GM23338 (cell line): ENCODE measurements at regions not wholly inside any gene's neighbourhood (a gene's known extent, or its start where the extent isn't known, plus 50 kb on each side); places are given as distances from the start of the nearest gene placed in this dataset.

ENCODE experiments used
- ATAC-seq: fragments of 200-7000 bp; cut with Tn5 transposase; 3 replicates; pipeline ENCODE4 v1.9.1; 2020
- DNase-seq: peaks from one replicate; pipeline ENCODE4 v3.0.0-alpha.2; 2015; ENCODE audit warnings: low spot score
- H2AFZ ChIP-seq: fragments of 200-600 bp; sonication (generic); 2 replicates; pipeline ENCODE4 v1.8.0; 2016; ENCODE audit warnings: antibody characterized with exemption, mild to moderate bottlenecking, moderate library complexity
- H3F3A ChIP-seq: fragments of 200-600 bp; sonication (generic); replicated peaks from 2 replicates; pipeline ENCODE4 v1.8.0; 2017; ENCODE audit warnings: antibody characterized with exemption, mixed run types, low read depth
- H3K27ac ChIP-seq: fragments of 200-600 bp; sonication (generic); 2 replicates; pipeline ENCODE4 v1.6.1; 2016; ENCODE audit warnings: low read depth
- H3K27me3 ChIP-seq: fragments of 200-600 bp; sonication (generic); 2 replicates; pipeline ENCODE4 v1.8.0; 2016; ENCODE audit warnings: mild to moderate bottlenecking, mixed run types, moderate library complexity; ENCODE audit not compliant: insufficient read depth
- H3K36me3 ChIP-seq: fragments of 200-600 bp; sonication (generic); 2 replicates; pipeline ENCODE4 v1.8.0; 2016; ENCODE audit warnings: mild to moderate bottlenecking; ENCODE audit not compliant: insufficient read depth
- H3K4me1 ChIP-seq: fragments of 200-600 bp; sonication (generic); 2 replicates; pipeline ENCODE4 v1.8.0; 2016; ENCODE audit warnings: mild to moderate bottlenecking, moderate library complexity; ENCODE audit not compliant: insufficient read depth
- H3K4me2 ChIP-seq: fragments of 200-600 bp; sonication (generic); 2 replicates; pipeline ENCODE4 v1.7.1; 2017; ENCODE audit warnings: mixed run types
- H3K4me3 ChIP-seq: fragments of 200-600 bp; sonication (generic); 2 replicates; pipeline ENCODE4 v1.6.1; 2016; ENCODE audit warnings: mixed run types
- H3K79me2 ChIP-seq: fragments of 200-600 bp; sonication (generic); replicated peaks from 2 replicates; pipeline ENCODE4 v1.8.0; 2017; ENCODE audit warnings: mild to moderate bottlenecking; ENCODE audit not compliant: insufficient read depth
- H3K9me2 ChIP-seq: fragments of 200-600 bp; sonication (generic); 2 replicates; pipeline ENCODE4 v1.8.0; 2017; ENCODE audit not compliant: insufficient read depth
- H4K20me1 ChIP-seq: fragments of 200-600 bp; sonication (generic); replicated peaks from 2 replicates; pipeline ENCODE4 v1.8.0; 2017; ENCODE audit warnings: mild to moderate bottlenecking; ENCODE audit not compliant: insufficient read depth
- H3K27ac Mint-ChIP-seq: 2 replicates; pipeline ENCODE4 v1.8.0; 2020; ENCODE audit warnings: inconsistent platforms, mild to moderate bottlenecking, moderate library complexity, mixed read lengths
- H3K27me3 Mint-ChIP-seq: 3 replicates; pipeline ENCODE4 v1.8.0; 2022; ENCODE audit warnings: low read depth, mild to moderate bottlenecking, moderate library complexity, mixed read lengths, inconsistent platforms; ENCODE audit not compliant: insufficient read depth, poor library complexity
- H3K36me3 Mint-ChIP-seq: 3 replicates; pipeline ENCODE4 v1.8.0; 2021; ENCODE audit warnings: low read depth, mild to moderate bottlenecking, inconsistent platforms, moderate library complexity, mixed read lengths
- H3K4me1 Mint-ChIP-seq: 3 replicates; pipeline ENCODE4 v1.8.0; 2020; ENCODE audit warnings: mild to moderate bottlenecking, inconsistent platforms, mixed read lengths
- H3K4me3 Mint-ChIP-seq: 3 replicates; pipeline ENCODE4 v1.8.0; 2021; ENCODE audit warnings: moderate library complexity, mild to moderate bottlenecking, inconsistent platforms, mixed read lengths
- H3K9me3 Mint-ChIP-seq: 3 replicates; pipeline ENCODE4 v1.8.0; 2020; ENCODE audit warnings: moderate library complexity, mild to moderate bottlenecking, inconsistent platforms, mixed read lengths
- CREB1 ChIP-seq: fragments of 250-450 bp; sonication (Bioruptor Pico); IDR thresholded peaks from 2 replicates; pipeline ENCODE4 v1.5.0; 2020; ENCODE audit warnings: low read depth, mild to moderate bottlenecking, moderate library complexity
- CTCF ChIP-seq, 2 experiments: fragments of 200-600 bp in 1 of 2; sonication (generic) in 1 of 2; conservative IDR thresholded peaks; 2 replicates each; pipeline versions ENCODE4 v1.5.1 to v1.6.1; 2016 to 2017; ENCODE audit warnings: antibody characterized with exemption in 2 of 2, low read depth in 2 of 2, mild to moderate bottlenecking in 2 of 2, moderate library complexity in 1 of 2
- ETS1 ChIP-seq: IDR thresholded peaks from 2 replicates; pipeline ENCODE4 v1.6.1; 2016; ENCODE audit warnings: antibody characterized with exemption
- EZH2 ChIP-seq: fragments of 200-600 bp; sonication (generic); IDR thresholded peaks from one replicate; pipeline ENCODE4 v1.8.0; 2017; ENCODE audit warnings: antibody characterized with exemption, mild to moderate bottlenecking, low read depth; ENCODE audit not compliant: unreplicated experiment
- EZH2phosphoT487 ChIP-seq: fragments of 200-600 bp; sonication (generic); IDR thresholded peaks from one replicate; pipeline ENCODE4 v1.8.1; 2018; ENCODE audit warnings: antibody characterized with exemption; ENCODE audit not compliant: unreplicated experiment
- JUNB ChIP-seq: IDR thresholded peaks from one replicate; pipeline ENCODE4 v1.6.1; 2016; ENCODE audit warnings: antibody characterized with exemption; ENCODE audit not compliant: unreplicated experiment
- NANOG ChIP-seq: IDR thresholded peaks from 2 replicates; pipeline ENCODE4 v1.6.1; 2016; ENCODE audit warnings: antibody characterized with exemption, borderline replicate concordance
- POLR2AphosphoS5 ChIP-seq: IDR thresholded peaks from 2 replicates; pipeline ENCODE4 v1.6.1; 2016; ENCODE audit warnings: antibody characterized with exemption, low read depth
- REST ChIP-seq: IDR thresholded peaks from one replicate; pipeline ENCODE4 v1.6.1; 2018; ENCODE audit warnings: antibody characterized with exemption; ENCODE audit not compliant: unreplicated experiment
- STAT1 ChIP-seq: IDR thresholded peaks from one replicate; pipeline ENCODE4 v1.6.1; 2016; ENCODE audit warnings: antibody characterized with exemption; ENCODE audit not compliant: unreplicated experiment
- ZNF114 ChIP-seq: fragments of 250-450 bp; sonication (Bioruptor Pico); IDR thresholded peaks from 2 replicates; pipeline ENCODE4 v1.5.0; 2020; ENCODE audit warnings: mild to moderate bottlenecking, moderate library complexity
- ZNF331 ChIP-seq: fragments of 250-450 bp; sonication (Bioruptor Pico); IDR thresholded peaks from 2 replicates; pipeline ENCODE4 v1.5.0; 2020; ENCODE audit warnings: low read depth, mild to moderate bottlenecking, moderate library complexity
- ZNF462 ChIP-seq: fragments of 250-450 bp; sonication (Bioruptor Pico); IDR thresholded peaks from 2 replicates; pipeline ENCODE4 v1.5.0; 2020; ENCODE audit warnings: mild to moderate bottlenecking, moderate library complexity

- Mint-ChIP-seq H3K27ac (no peak overlapping the region), H3K27me3 (peaks cover 14% of the 10 kb centered on the region), H3K4me3 (no peak overlapping the region), H3K4me1 (peaks cover 15% of the 10 kb centered on the region), H3K9me3 (peaks cover 22% of the 10 kb centered on the region), H3K36me3 (peaks cover 10% of the 10 kb centered on the region; the same call in 2 of the 3 replicates)
- Histone ChIP-seq H3K9me2 (no peaks in the 10 kb centered on the region), H3K4me1 (peaks cover 11% of the 10 kb centered on the region), H3F3A (no peaks in the 10 kb centered on the region), H4K20me1 (no peaks in the 10 kb centered on the region), H3K36me3 (no peaks in the 10 kb centered on the region), H3K27me3 (no peaks in the 10 kb centered on the region), H2AFZ (no peak overlapping the region), H3K4me2 (no peak overlapping the region), H3K27ac (no peak overlapping the region), H3K79me2 (no peaks in the 10 kb centered on the region), H3K4me3 (no peak overlapping the region)
- DNase-seq = no peak
- no peak for ATAC-seq
- TF ChIP-seq ZNF331 (CRISPR knock-in tag) (no peak), CREB1 (CRISPR knock-in tag) (no peak), ETS1 (no peak), NANOG (no peak), POLR2AphosphoS5 (no peak), EZH2phosphoT487 (no peak), JUNB (no peak), STAT1 (no peak), ZNF462 (CRISPR knock-in tag) (no peak), REST (no peak), EZH2 (no peak), ZNF114 (no peak), CTCF (conservative IDR thresholded peaks at IDR 0.05; ENCODE audit: low read depth in 2 of 2) (no peak)
Observed at GRCh38 chr20:50410343-50410742, 99.8 kb upstream of the PTPN1 start.
